ELF-1 (cell line): ENCODE measurements at regions not wholly inside any gene's neighbourhood (a gene's known extent, or its start where the extent isn't known, plus 50 kb on each side); places are given as distances from the start of the nearest gene placed in this dataset.
"Not testable (repeated sequence)": the region's sequence is repeated elsewhere in the genome, so short reads cannot be mapped to it uniquely, and the experiment has no call there.

Experiments used
- DNase-seq: peaks from one replicate; pipeline ENCODE4 v3.0.0-alpha.2; 2016; ENCODE audit warnings: low read depth, low spot score

GRCh38 chr2:144012304-144012703 is 507.6 kb downstream of the ZEB2 start:
- no peak for DNase-seq

DNA sequence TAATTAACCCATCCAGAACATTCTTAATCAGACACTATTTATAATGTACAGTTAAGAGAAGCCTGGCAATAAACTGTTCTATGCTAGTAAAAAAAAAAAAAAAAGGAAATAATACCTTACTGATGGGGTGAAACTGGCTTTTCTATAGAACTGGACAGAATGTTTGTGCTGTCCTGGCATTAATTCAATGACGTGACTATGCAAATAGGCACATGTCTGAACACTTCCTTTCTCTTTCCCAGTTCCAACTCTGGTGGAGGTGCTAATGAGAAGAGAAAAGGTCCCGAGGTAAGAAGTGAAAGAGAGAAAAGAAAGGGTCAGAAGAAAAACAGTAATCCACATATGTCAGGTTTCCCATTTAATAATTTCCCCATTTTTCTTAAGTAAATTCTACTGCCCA is 508.4 kb downstream of the ZEB2 start:
- DNase-seq = no peak

- no peak for DNase-seq
Observed at GRCh38 chr2:144011098-144011497, 508.8 kb downstream of the ZEB2 start.

- no peak for DNase-seq
Observed at GRCh38 chr2:144010096-144010836, 509.7 kb downstream of the ZEB2 start.

- DNase-seq = no peak
Observed at GRCh38 chr2:144006139-144006538, 513.8 kb downstream of the ZEB2 start.

DNA sequence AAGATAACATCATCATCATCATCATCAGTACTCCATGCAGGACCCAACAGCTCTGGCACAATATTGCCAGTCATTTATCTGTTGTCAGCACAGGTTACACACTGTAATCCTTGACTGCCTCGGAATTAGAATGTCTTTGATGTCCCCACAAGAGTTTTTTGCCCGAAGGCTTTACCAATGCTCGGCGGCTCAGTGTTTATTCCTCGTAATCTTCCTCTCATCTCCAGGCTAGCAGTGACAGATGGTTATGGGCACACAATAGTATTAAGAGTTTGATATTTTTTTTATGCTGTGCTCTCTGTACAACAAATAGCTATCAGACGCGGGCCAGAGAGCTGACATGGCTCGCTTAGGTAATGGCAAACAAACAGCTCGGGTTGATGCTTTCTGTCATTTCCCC is 515.2 kb downstream of the ZEB2 start:
- DNase-seq = peak; percentile 67

GRCh38 chr2:144003460-144004075 is 516.4 kb downstream of the ZEB2 start:
- no peak for DNase-seq

GRCh38 chr2:143996974-143997373 is 522.9 kb downstream of the ZEB2 start:
- no peak for DNase-seq

- DNase-seq = no peak
Observed at GRCh38 chr2:143994961-143995360, 525.0 kb downstream of the ZEB2 start.

DNA sequence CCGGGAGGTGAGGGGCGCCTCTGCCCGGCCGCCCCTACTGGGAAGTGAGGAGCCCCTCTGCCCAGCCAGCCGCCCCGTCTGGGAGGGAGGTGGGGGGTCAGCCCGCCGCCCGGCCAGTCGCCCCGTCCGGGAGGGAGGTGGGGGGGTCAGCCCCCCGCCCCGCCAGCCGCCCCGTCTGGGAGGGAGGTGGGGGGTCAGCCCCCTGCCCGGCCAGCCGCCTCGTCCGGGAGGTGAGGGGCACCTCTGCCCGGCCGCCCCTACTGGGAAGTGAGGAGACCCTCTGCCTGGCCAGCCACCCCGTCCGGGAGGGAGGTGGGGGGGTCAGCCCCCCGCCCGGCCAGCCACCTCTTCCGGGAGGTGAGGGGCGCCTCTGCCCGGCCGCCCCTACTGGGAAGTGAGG is 528.3 kb downstream of the ZEB2 start:
- DNase-seq = not testable (repeated sequence)

GRCh38 chr2:143988082-143988481 is 531.8 kb downstream of the ZEB2 start:
- DNase-seq = no peak

- no peak for DNase-seq
Observed at GRCh38 chr2:143981428-143981827, 538.5 kb downstream of the ZEB2 start.

- DNase-seq = no peak
Observed at GRCh38 chr2:143977356-143977755, 542.6 kb downstream of the ZEB2 start.

GRCh38 chr2:143975216-143975615 is 544.7 kb downstream of the ZEB2 start:
- DNase-seq = no peak

DNA sequence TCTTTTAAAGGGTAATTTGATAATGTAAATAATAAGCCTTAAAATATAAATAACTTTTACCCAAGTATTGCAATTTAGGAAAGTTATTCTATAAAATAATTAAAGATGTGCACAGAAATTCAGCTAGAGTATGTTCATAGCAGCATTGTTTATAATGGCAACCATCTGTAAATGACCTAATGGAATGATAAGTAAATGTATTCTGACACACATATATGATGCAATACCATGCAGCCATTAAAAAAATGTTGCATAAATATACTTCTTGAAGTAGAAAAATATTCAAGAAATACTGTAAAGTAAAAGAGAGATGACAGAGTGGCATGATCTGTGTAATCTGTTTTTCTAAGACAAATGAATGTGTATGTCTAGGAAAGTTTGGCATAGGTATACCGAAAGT is 545.7 kb downstream of the ZEB2 start:
- DNase-seq = no peak

DNA sequence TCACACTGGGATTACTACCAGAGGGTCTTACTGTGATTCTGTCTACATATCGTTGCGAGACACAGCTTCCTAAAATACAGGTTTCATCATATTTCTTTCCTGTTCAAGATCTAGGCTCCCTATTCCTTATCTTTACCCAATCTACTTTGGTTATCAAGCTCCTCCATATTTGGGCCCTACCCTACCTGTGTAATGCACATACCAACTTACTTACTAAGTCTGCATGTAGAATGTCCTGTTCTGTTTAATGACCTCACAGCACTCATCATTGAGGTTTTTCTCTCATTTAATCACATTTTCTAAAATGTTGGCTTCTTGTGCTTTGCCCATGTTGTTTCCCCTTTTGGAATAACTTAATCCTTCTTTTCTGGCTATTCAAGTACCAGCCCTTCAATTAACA is 551.1 kb downstream of the ZEB2 start:
- no peak for DNase-seq

DNA sequence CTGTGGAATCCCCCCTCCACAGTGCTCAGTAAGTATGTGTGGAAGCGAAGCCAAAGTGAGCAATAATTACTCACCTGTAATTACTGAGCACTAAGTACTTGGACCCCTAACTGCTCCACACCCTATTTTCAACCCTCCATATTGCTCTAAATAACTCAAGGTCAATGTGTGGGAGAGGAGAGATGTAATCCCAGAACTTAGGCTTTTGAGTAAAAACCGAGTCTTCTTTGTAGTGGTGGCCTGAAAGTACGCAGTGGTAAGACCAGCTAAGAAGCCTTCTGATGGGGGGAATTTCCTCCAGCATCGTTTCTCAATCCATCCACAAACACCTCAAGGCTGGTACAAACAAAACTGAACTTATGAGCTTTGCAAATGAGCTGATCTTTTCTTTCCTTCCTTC is 551.6 kb downstream of the ZEB2 start:
- no peak for DNase-seq

GRCh38 chr2:143965493-143966164 is 554.3 kb downstream of the ZEB2 start:
- no peak for DNase-seq

GRCh38 chr2:143964891-143965290 is 555.0 kb downstream of the ZEB2 start:
- no peak for DNase-seq

GRCh38 chr2:143960177-143960576 is 559.7 kb downstream of the ZEB2 start:
- no peak for DNase-seq

DNA sequence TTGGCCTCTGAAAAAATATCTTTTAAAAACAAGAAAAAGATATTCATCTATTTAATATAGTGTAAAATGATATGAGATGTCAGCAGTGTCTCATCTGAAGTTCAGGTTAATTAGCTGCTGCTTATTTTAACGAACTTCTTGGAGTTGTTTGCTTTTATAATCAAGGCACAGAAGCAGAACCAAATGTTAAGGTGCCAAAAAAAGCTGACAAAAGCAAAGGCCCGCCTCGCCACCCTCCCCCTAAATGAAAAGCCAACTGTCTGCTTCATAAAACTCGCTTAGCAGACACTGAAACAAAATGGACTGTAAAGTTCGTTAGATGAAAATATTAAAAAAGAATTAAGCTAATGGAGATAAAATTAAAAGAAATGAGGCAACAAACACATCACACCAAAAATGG is 562.6 kb downstream of the ZEB2 start:
- DNase-seq = no peak

GRCh38 chr2:143955401-143956065 is 564.4 kb downstream of the ZEB2 start:
- no peak for DNase-seq
